OCI-LY1 (cell line): ENCODE measurements at regions not wholly inside any gene's neighbourhood (a gene's known extent, or its start where the extent isn't known, plus 50 kb on each side); places are given as distances from the start of the nearest gene placed in this dataset.
"Not testable (repeated sequence)": the region's sequence is repeated elsewhere in the genome, so short reads cannot be mapped to it uniquely, and the experiment has no call there.

ENCODE experiments used
- H2AFZ ChIP-seq: fragments of 200-600 bp; sonication (generic), shearing (Covaris generic); 2 replicates; pipeline ENCODE4 v1.6.0; 2014; ENCODE audit warnings: antibody characterized with exemption, mild to moderate bottlenecking, low read length
- H3F3A ChIP-seq: fragments of 200-600 bp; sonication (generic), shearing (Covaris generic); 2 replicates; pipeline ENCODE4 v1.6.0; 2014; ENCODE audit warnings: mild to moderate bottlenecking, antibody characterized with exemption, low read length, moderate library complexity; ENCODE audit not compliant: insufficient read depth
- H3K27ac ChIP-seq: fragments of 200-600 bp; sonication (generic); 2 replicates; pipeline ENCODE4 v1.5.1; 2014; ENCODE audit warnings: low read length, mixed run types, mild to moderate bottlenecking, low read depth; ENCODE audit not compliant: poor library complexity, severe bottlenecking
- H3K27me3 ChIP-seq: fragments of 200-600 bp; sonication (generic); 2 replicates; pipeline ENCODE4 v1.6.0; 2014; ENCODE audit warnings: antibody characterized with exemption, mild to moderate bottlenecking, low read length, moderate library complexity; ENCODE audit not compliant: insufficient read depth
- H3K36me3 ChIP-seq: fragments of 200-600 bp; sonication (generic); 2 replicates; pipeline ENCODE4 v1.6.1; 2014; ENCODE audit warnings: mild to moderate bottlenecking, antibody characterized with exemption, low read length, moderate library complexity, mixed read lengths; ENCODE audit not compliant: insufficient read depth
- H3K4me1 ChIP-seq: fragments of 200-600 bp; sonication (generic); 2 replicates; pipeline ENCODE4 v1.5.1; 2014; ENCODE audit warnings: mild to moderate bottlenecking, low read length, moderate library complexity; ENCODE audit not compliant: insufficient read depth, severe bottlenecking
- H3K4me2 ChIP-seq: fragments of 200-600 bp; sonication (generic), shearing (Covaris generic); 2 replicates; pipeline ENCODE4 v1.6.1; 2014; ENCODE audit warnings: low read length
- H3K4me3 ChIP-seq: fragments of 200-600 bp; sonication (generic); 2 replicates; pipeline ENCODE4 v1.5.1; 2014; ENCODE audit warnings: low read length, low read depth, mild to moderate bottlenecking, mixed read lengths; ENCODE audit not compliant: poor library complexity, severe bottlenecking
- H3K79me2 ChIP-seq: fragments of 200-600 bp; shearing (Covaris generic); 2 replicates; pipeline ENCODE4 v1.6.1; 2016; ENCODE audit warnings: mixed run types, low read length, mixed read lengths; ENCODE audit not compliant: insufficient read depth
- H3K9ac ChIP-seq: fragments of 200-600 bp; sonication (generic), shearing (Covaris generic); 2 replicates; pipeline ENCODE4 v1.6.1; 2014; ENCODE audit warnings: mild to moderate bottlenecking, low read length, mixed read lengths
- H3K9me2 ChIP-seq: fragments of 200-600 bp; sonication (generic), shearing (Covaris generic); 2 replicates; pipeline ENCODE4 v1.6.1; 2014; ENCODE audit warnings: low read depth, mild to moderate bottlenecking, low read length, mixed read lengths
- H3K9me3 ChIP-seq: fragments of 200-600 bp; shearing (Covaris generic); 2 replicates; pipeline ENCODE4 v1.6.1; 2014; ENCODE audit warnings: low read length, mixed read lengths
- H4K20me1 ChIP-seq: fragments of 200-600 bp; sonication (generic), shearing (Covaris generic); 2 replicates; pipeline ENCODE4 v1.6.0; 2016; ENCODE audit warnings: mild to moderate bottlenecking, low read length; ENCODE audit not compliant: insufficient read depth
- CTCF ChIP-seq: fragments of 200-600 bp; sonication (generic), shearing (Covaris generic); IDR thresholded peaks from 2 replicates; pipeline ENCODE4 v1.5.1; 2017; ENCODE audit warnings: mild to moderate bottlenecking, antibody characterized with exemption, low read length, moderate library complexity, mixed read lengths
- EZH2 ChIP-seq: fragments of 200-600 bp; sonication (generic), shearing (Covaris generic); IDR thresholded peaks from 2 replicates; pipeline ENCODE4 v1.8.0; 2017; ENCODE audit warnings: borderline replicate concordance, mixed run types, mild to moderate bottlenecking, antibody characterized with exemption, low read length, moderate library complexity, mixed read lengths

GRCh38 chr10:120105001-120105400, 212.5 kb downstream of the SEC23IP start:
- no peaks in the 10 kb centered on the region for H4K20me1 ChIP-seq
- H3K9ac ChIP-seq, result no peak overlapping the region
- no peak for TF ChIP-seq CTCF
- no peak overlapping the region for H3K4me2 ChIP-seq
- no peaks in the 10 kb centered on the region for H3K36me3 ChIP-seq
- H3F3A ChIP-seq, result no peaks in the 10 kb centered on the region
- no peaks in the 10 kb centered on the region for H3K9me3 ChIP-seq
- H3K4me1 ChIP-seq, result no peaks in the 10 kb centered on the region
- no peak overlapping the region for H3K4me3 ChIP-seq
- H3K9me2 ChIP-seq, result no peaks in the 10 kb centered on the region
- H2AFZ ChIP-seq, result no peak overlapping the region
- no peak overlapping the region for H3K27ac ChIP-seq
- no peaks in the 10 kb centered on the region for H3K27me3 ChIP-seq
- no peaks in the 10 kb centered on the region for H3K79me2 ChIP-seq

- no peak overlapping the region for H3K4me2 ChIP-seq
- TF ChIP-seq EZH2, result no peak
- no peak for TF ChIP-seq CTCF
- H4K20me1 ChIP-seq, result no peaks in the 10 kb centered on the region
Observed at GRCh38 chr10:120105492-120105891, 213.0 kb downstream of the SEC23IP start.

DNA sequence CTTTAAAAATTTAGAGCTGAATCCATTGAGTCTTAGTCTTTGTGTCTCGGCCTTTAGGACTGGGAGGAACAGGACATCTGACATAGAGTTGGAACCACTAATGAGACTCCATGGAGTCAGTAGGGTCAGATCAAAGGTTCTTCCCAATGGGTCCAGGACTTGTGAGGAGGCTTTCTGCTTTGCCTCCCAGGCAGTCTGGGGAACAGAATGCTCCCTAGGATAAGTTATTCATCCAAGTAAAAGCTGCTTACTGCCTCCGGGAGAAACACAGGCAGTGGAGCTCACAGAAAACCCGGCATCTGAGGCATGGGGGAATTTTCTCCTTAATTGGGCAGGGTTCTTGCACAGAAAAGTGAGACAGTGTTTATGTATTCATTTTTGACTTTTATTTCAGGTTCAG, 216.4 kb downstream of the SEC23IP start:
- no peaks in the 10 kb centered on the region for H3K4me1 ChIP-seq
- H4K20me1 ChIP-seq, result no peaks in the 10 kb centered on the region
- TF ChIP-seq EZH2 (no peak), CTCF (no peak)
- no peaks in the 10 kb centered on the region for H3F3A ChIP-seq
- no peak overlapping the region for H2AFZ ChIP-seq
- H3K79me2 ChIP-seq, result no peaks in the 10 kb centered on the region
- H3K9me2 ChIP-seq, result no peaks in the 10 kb centered on the region
- H3K36me3 ChIP-seq, result no peaks in the 10 kb centered on the region
- H3K27ac ChIP-seq, result no peak overlapping the region
- H3K9me3 ChIP-seq, result no peaks in the 10 kb centered on the region
- no peak overlapping the region for H3K4me3 ChIP-seq
- no peak overlapping the region for H3K4me2 ChIP-seq
- H3K27me3 ChIP-seq, result no peaks in the 10 kb centered on the region
- H3K9ac ChIP-seq, result no peak overlapping the region

More at GRCh38 chr10:120105492-120105891, 213.0 kb downstream of the SEC23IP start:
- no peak overlapping the region for H2AFZ ChIP-seq
- H3K27me3 ChIP-seq, result no peaks in the 10 kb centered on the region
- no peak overlapping the region for H3K4me3 ChIP-seq
- H3F3A ChIP-seq, result no peaks in the 10 kb centered on the region
- no peaks in the 10 kb centered on the region for H3K79me2 ChIP-seq
- H3K9me2 ChIP-seq, result no peaks in the 10 kb centered on the region
- H3K9ac ChIP-seq, result no peak overlapping the region
- H3K27ac ChIP-seq, result no peak overlapping the region
- no peaks in the 10 kb centered on the region for H3K9me3 ChIP-seq
- H3K4me1 ChIP-seq, result no peaks in the 10 kb centered on the region
- no peaks in the 10 kb centered on the region for H3K36me3 ChIP-seq

DNA sequence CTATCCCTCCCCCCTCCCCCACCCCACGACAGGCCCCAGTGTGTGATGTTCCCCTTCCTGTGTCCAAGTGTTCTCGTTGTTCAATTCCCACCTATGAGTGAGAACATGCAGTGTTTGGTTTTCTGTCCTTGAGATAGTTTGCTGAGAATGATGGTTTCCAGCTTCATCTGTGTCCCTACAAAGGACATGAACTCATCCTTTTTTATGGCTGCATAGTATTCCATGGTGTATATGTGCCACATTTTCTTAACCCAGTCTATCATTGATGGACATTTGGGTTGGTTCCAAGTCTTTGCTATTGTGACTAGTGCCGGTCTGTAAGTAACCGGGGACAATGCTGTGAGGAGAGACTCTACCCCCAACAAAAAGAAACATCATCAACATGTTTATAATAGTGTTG, 217.2 kb downstream of the SEC23IP start:
- not testable (repeated sequence) for H4K20me1 ChIP-seq, H3K36me3 ChIP-seq, H3K27ac ChIP-seq, H2AFZ ChIP-seq, H3K27me3 ChIP-seq, H3F3A ChIP-seq, H3K4me2 ChIP-seq, H3K9ac ChIP-seq, H3K9me2 ChIP-seq, H3K9me3 ChIP-seq, H3K4me1 ChIP-seq, H3K4me3 ChIP-seq, H3K79me2 ChIP-seq
